H1 (cell line): ENCODE measurements at regions not wholly inside any gene's neighbourhood (a gene's known extent, or its start where the extent isn't known, plus 50 kb on each side); places are given as distances from the start of the nearest gene placed in this dataset.

ENCODE experiments used
- CBX5 ChIP-seq: fragments of 300-800, 300-1000 bp; sonication (generic); IDR thresholded peaks from 2 replicates; pipeline ENCODE4 v1.7.1; 2016; ENCODE audit warnings: antibody characterized with exemption, low read length, low read depth
- CHD1 ChIP-seq: IDR thresholded peaks from 2 replicates; pipeline ENCODE4 v1.6.1; 2012; ENCODE audit warnings: low read depth, low read length, improper control_type of control experiment
- EP300 ChIP-seq, 2 experiments: IDR thresholded peaks; 1 replicate in 1 of 2; 2 replicates in 1 of 2; pipeline ENCODE4 v1.6.1; 2011 to 2012; ENCODE audit warnings: low read depth in 2 of 2, low read length in 2 of 2, mild to moderate bottlenecking in 2 of 2, borderline replicate concordance in 1 of 2, inconsistent platforms in 1 of 2, moderate library complexity in 1 of 2
- JUND ChIP-seq: IDR thresholded peaks from 2 replicates; pipeline ENCODE4 v1.6.1; 2011; ENCODE audit warnings: mild to moderate bottlenecking, improper control_type of control experiment, low read length
- SRF ChIP-seq: IDR thresholded peaks from 2 replicates; pipeline ENCODE4 v1.6.1; 2011; ENCODE audit warnings: mild to moderate bottlenecking, low read depth, low read length, moderate library complexity

- no peak for TF ChIP-seq CBX5
- no peak for TF ChIP-seq CHD1
- no peak for TF ChIP-seq JUND
- no peak for TF ChIP-seq SRF
- TF ChIP-seq EP300 (IDR thresholded peaks at IDR 0.05; ENCODE audit: borderline replicate concordance in 1 of 2, low read depth in 2 of 2, low read length in 2 of 2): no peak
These were observed 187.8 kb downstream of the HIPK3 start (continued) for GRCh38 chr11:33444835-33445594.
